Endothelial cell of umbilical vein (primary cell): ENCODE measurements at regions not wholly inside any gene's neighbourhood (a gene's known extent, or its start where the extent isn't known, plus 50 kb on each side); places are given as distances from the start of the nearest gene placed in this dataset.

ENCODE experiments used
- BruUV-seq: library from RNA; stranded (reverse); fragments of 400-500 nt; replicated peaks from 2 replicates; lab custom pipeline; 2021; lab: Mats Ljungman, UMichigan
- CTCF ChIA-PET: fragments of 300-600, 350-600 bp; sonication (Branson Sonifier 250); formaldehyde crosslinking; loops from one replicate; lab custom pipeline; 2021; ENCODE audit warnings: antibody characterized with exemption, inconsistent platforms; lab: Charles Lee
- POLR2A ChIA-PET: fragments of 300-600, 350-600 bp; sonication (Branson Sonifier 250); formaldehyde crosslinking; loops from one replicate; lab custom pipeline; 2021; ENCODE audit warnings: antibody characterized with exemption, inconsistent platforms; lab: Charles Lee
- DNase-seq: peaks from one replicate; pipeline ENCODE4 v3.0.0-alpha.2; 2011; ENCODE audit warnings: low read depth, low spot score
- FAIRE-seq: peaks from 2 replicates; lab custom pipeline; 2011; peaks lifted over from hg19 to GRCh38; lab: Jason Lieb, UNC
- H2AFZ ChIP-seq: 2 replicates; pipeline ENCODE4 v1.6.0; 2012; ENCODE audit warnings: low read depth, low read length, control low read depth, inconsistent platforms
- H3K27ac ChIP-seq: 2 replicates; pipeline ENCODE4 v1.5.1; 2011; ENCODE audit warnings: low read depth, mild to moderate bottlenecking, control low read depth, low read length, moderate library complexity; ENCODE audit not compliant: insufficient read depth
- H3K27me3 ChIP-seq, 2 experiments: 2 replicates each; pipeline versions ENCODE4 v1.6.0 to v1.6.1; 2011; ENCODE audit warnings: low read length in 2 of 2, mixed read lengths in 1 of 2; ENCODE audit not compliant: control insufficient read depth in 2 of 2, insufficient read depth in 2 of 2
- H3K36me3 ChIP-seq, 2 experiments: 2 replicates in 1 of 2; 3 replicates in 1 of 2; pipeline ENCODE4 v1.5.1; 2011; ENCODE audit warnings: low read length in 2 of 2, mild to moderate bottlenecking in 1 of 2, moderate library complexity in 1 of 2; ENCODE audit not compliant: control insufficient read depth in 2 of 2, insufficient read depth in 2 of 2; ENCODE audit errors: extremely low read depth in 1 of 2
- H3K4me1 ChIP-seq: 3 replicates; pipeline ENCODE4 v1.5.1; 2011; ENCODE audit warnings: mild to moderate bottlenecking, low read length; ENCODE audit not compliant: control insufficient read depth, insufficient read depth; ENCODE audit errors: extremely low read depth
- H3K4me2 ChIP-seq: 2 replicates; pipeline ENCODE4 v1.6.1; 2011; ENCODE audit warnings: low read length, control low read depth, mixed read lengths; ENCODE audit not compliant: insufficient read depth
- H3K4me3 ChIP-seq, 3 experiments: fragments of 200-600 bp in 1 of 3; sonication (generic), shearing (Covaris generic) in 1 of 3; replicated peaks in 1 of 3; 2 replicates each; pipeline ENCODE4 v1.5.1; 2011 to 2016; ENCODE audit warnings: control low read depth in 3 of 3, low read length in 3 of 3, mild to moderate bottlenecking in 2 of 3, inconsistent platforms in 1 of 3, low read depth in 1 of 3, moderate library complexity in 1 of 3; ENCODE audit not compliant: insufficient read depth in 1 of 3
- H3K79me2 ChIP-seq: 2 replicates; pipeline ENCODE4 v1.6.0; 2012; ENCODE audit warnings: low read length, inconsistent platforms; ENCODE audit not compliant: control insufficient read depth, insufficient read depth
- H3K9ac ChIP-seq: replicated peaks from 2 replicates; pipeline ENCODE3; 2011; ENCODE audit warnings: low read length, control low read depth; ENCODE audit not compliant: insufficient read depth; ENCODE audit errors: extremely low read depth
- H3K9me1 ChIP-seq: replicated peaks from 3 replicates; pipeline ENCODE4 v1.6.0; 2011; ENCODE audit warnings: mild to moderate bottlenecking, low read length; ENCODE audit not compliant: control insufficient read depth, insufficient read depth; ENCODE audit errors: extremely low read depth
- H3K9me3 ChIP-seq: replicated peaks from 2 replicates; pipeline ENCODE4 v1.5.1; 2012; ENCODE audit warnings: low read length, inconsistent platforms; ENCODE audit not compliant: control insufficient read depth, insufficient read depth
- H4K20me1 ChIP-seq: replicated peaks from 2 replicates; pipeline ENCODE3; 2011; ENCODE audit warnings: mild to moderate bottlenecking, low read length; ENCODE audit not compliant: control insufficient read depth, insufficient read depth; ENCODE audit errors: extremely low read depth
- EZH2 ChIP-seq: IDR thresholded peaks from 2 replicates; pipeline ENCODE4 v1.6.1; 2012; ENCODE audit warnings: borderline replicate concordance, low read depth, mild to moderate bottlenecking, moderate library complexity, low read length, inconsistent platforms; ENCODE audit not compliant: severe bottlenecking
- FOS ChIP-seq: IDR thresholded peaks from 2 replicates; pipeline ENCODE4 v1.6.1; 2011; ENCODE audit warnings: mild to moderate bottlenecking, low read length, moderate library complexity, borderline replicate concordance; ENCODE audit not compliant: insufficient read depth
- GATA2 ChIP-seq: IDR thresholded peaks from 2 replicates; pipeline ENCODE4 v1.7.0; 2011; ENCODE audit warnings: low read depth, mild to moderate bottlenecking, moderate library complexity, mixed read lengths, low read length; ENCODE audit not compliant: insufficient read length, insufficient read depth
- JUN ChIP-seq: IDR thresholded peaks from 2 replicates; pipeline ENCODE4 v1.6.1; 2011; ENCODE audit warnings: borderline replicate concordance, low read depth; ENCODE audit not compliant: insufficient read length, insufficient read depth
- MYC ChIP-seq: IDR thresholded peaks from one replicate; pipeline ENCODE4 v1.6.1; 2011; ENCODE audit warnings: mild to moderate bottlenecking, low read depth, low read length
- POLR2A ChIP-seq: IDR thresholded peaks from 2 replicates; pipeline ENCODE4 v1.6.1; 2012; ENCODE audit warnings: low read depth, mild to moderate bottlenecking, control low read depth, low read length
- POLR2AphosphoS5 ChIP-seq: IDR thresholded peaks from 2 replicates; pipeline ENCODE4 v1.6.1; 2012; ENCODE audit warnings: low read depth, mild to moderate bottlenecking, control low read depth, low read length, moderate library complexity; ENCODE audit not compliant: insufficient read depth
- dilution Hi-C: fragments of 300-500 bp; cut with MboI; formaldehyde crosslinking; loops from one replicate; pipeline ENCODE4 v1.15.0; 2019; ENCODE audit warnings: low sequenced_read_pairs; ENCODE audit not compliant: extremely low pct_ligation_motif_present
- intact Hi-C: fragments of 100-400 bp; cut with micrococcal nuclease; formaldehyde crosslinking; loops from one replicate; pipeline ENCODE4 v1.10.0; 2022
- TF ChIP-seq, protein P1 (sequence below): IDR thresholded peaks from 2 replicates; pipeline ENCODE4 v1.6.1; 2011; ENCODE audit not compliant: insufficient read depth, insufficient read length
- TF ChIP-seq, protein P2 (sequence below), 2 donors: IDR thresholded peaks; 1 replicate in 1 of 2; 2 replicates in 1 of 2; pipeline ENCODE4 v1.5.1; 2011; ENCODE audit warnings: low read length in 2 of 2, mild to moderate bottlenecking in 2 of 2, moderate library complexity in 2 of 2, control low read depth in 1 of 2, inconsistent platforms in 1 of 2, low read depth in 1 of 2; ENCODE audit not compliant: insufficient read depth in 1 of 2; ENCODE audit errors: extremely low read depth in 1 of 2

DNA sequence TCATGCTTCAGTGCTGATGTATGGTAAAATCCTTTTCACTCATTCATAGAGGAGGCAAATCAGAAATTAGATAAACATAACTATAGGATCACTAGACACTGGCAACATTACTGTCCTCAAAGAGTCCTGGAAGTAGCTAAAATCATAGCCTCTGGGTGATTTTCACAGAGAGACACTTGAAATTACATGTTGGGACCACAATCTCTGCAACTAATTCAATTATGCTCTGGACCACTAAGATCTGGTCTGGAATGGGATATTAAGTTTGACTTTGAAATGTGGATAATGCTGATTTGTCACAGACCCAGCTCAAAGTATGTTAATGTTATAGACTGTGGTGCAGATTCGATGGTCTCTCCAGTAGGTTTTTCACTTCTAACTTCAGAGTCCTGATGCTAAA is 214.6 kb upstream of the CCNH start:
- TF ChIP-seq FOS (no peak), POLR2A (no peak), POLR2AphosphoS5 (no peak), GATA2 (no peak), EZH2 (no peak), JUN (no peak), MYC (no peak)
- TF ChIP-seq, protein P1, sequence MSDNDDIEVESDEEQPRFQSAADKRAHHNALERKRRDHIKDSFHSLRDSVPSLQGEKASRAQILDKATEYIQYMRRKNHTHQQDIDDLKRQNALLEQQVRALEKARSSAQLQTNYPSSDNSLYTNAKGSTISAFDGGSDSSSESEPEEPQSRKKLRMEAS: no peak
- TF ChIP-seq, protein P2, sequence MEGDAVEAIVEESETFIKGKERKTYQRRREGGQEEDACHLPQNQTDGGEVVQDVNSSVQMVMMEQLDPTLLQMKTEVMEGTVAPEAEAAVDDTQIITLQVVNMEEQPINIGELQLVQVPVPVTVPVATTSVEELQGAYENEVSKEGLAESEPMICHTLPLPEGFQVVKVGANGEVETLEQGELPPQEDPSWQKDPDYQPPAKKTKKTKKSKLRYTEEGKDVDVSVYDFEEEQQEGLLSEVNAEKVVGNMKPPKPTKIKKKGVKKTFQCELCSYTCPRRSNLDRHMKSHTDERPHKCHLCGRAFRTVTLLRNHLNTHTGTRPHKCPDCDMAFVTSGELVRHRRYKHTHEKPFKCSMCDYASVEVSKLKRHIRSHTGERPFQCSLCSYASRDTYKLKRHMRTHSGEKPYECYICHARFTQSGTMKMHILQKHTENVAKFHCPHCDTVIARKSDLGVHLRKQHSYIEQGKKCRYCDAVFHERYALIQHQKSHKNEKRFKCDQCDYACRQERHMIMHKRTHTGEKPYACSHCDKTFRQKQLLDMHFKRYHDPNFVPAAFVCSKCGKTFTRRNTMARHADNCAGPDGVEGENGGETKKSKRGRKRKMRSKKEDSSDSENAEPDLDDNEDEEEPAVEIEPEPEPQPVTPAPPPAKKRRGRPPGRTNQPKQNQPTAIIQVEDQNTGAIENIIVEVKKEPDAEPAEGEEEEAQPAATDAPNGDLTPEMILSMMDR (IDR thresholded peaks at IDR 0.05; ENCODE audit: extremely low read depth in 1 of 2, insufficient read depth in 1 of 2, low read depth in 1 of 2, low read length in 2 of 2): no peak
- H3K27ac ChIP-seq: no peak overlapping the region
- no TSS peak for BruUV-seq
- FAIRE-seq (no peak), DNase-seq (no peak)
- H3K36me3 ChIP-seq: no peaks in the 10 kb centered on the region
- no peaks in the 10 kb centered on the region for H3K27me3 ChIP-seq
- dilution Hi-C loops: no loop called here
- H3K9ac ChIP-seq: no peak overlapping the region
- no peak overlapping the region for H2AFZ ChIP-seq
- POLR2A ChIA-PET: no interaction called here
- H3K9me1 ChIP-seq: no peaks in the 10 kb centered on the region
- no peaks in the 10 kb centered on the region for H3K79me2 ChIP-seq
- intact Hi-C loops: no loop called here
- H3K4me2 ChIP-seq: no peak overlapping the region
- no peaks in the 10 kb centered on the region for H3K4me1 ChIP-seq
- CTCF ChIA-PET: no interaction called here
- no peak overlapping the region for H3K4me3 ChIP-seq
- no peaks in the 10 kb centered on the region for H3K9me3 ChIP-seq
- H4K20me1 ChIP-seq: no peaks in the 10 kb centered on the region
